CD4-positive, alpha-beta T cell (primary cell): ENCODE measurements at regions not wholly inside any gene's neighbourhood (a gene's known extent, or its start where the extent isn't known, plus 50 kb on each side); places are given as distances from the start of the nearest gene placed in this dataset.

Experiments used
- ATAC-seq: fragments of 200-7000 bp; cut with Tn5 transposase; one replicate; pipeline ENCODE4 v1.10.0; 2022; ENCODE audit warnings: mild to moderate bottlenecking; ENCODE audit not compliant: poor library complexity
- CTCF ChIA-PET: fragments of 350-600 bp; sonication (Branson Sonifier 250); formaldehyde crosslinking; loops from one replicate; lab custom pipeline; 2021; ENCODE audit warnings: antibody characterized with exemption, inconsistent platforms; lab: Charles Lee
- POLR2A ChIA-PET: fragments of 350-600 bp; sonication (Branson Sonifier 250); formaldehyde crosslinking; loops from one replicate; lab custom pipeline; 2021; ENCODE audit warnings: antibody characterized with exemption, inconsistent platforms; lab: Charles Lee
- DNase-seq, 14 experiments: peaks; one replicate each; pipeline ENCODE4 v3.0.0-alpha.2; 2013 to 2020; ENCODE audit warnings: mixed read lengths in 2 of 14
- H3K27ac ChIP-seq, 2 donors: one replicate each; pipeline versions ENCODE4 v1.5.1 to v1.7.0; 2013; ENCODE audit warnings: low read length in 2 of 2, low read depth in 1 of 2, mild to moderate bottlenecking in 1 of 2
- H3K27me3 ChIP-seq, 2 experiments: 1 replicate in 1 of 2; 2 replicates in 1 of 2; pipeline versions ENCODE4 v1.6.1 to v1.7.0; 2013; ENCODE audit warnings: low read length in 2 of 2, control low read depth in 1 of 2, mild to moderate bottlenecking in 1 of 2, moderate library complexity in 1 of 2; ENCODE audit not compliant: insufficient read depth in 2 of 2, control insufficient read depth in 1 of 2
- H3K36me3 ChIP-seq: one replicate; pipeline ENCODE4 v1.6.1; 2013; ENCODE audit warnings: low read length, control low read depth; ENCODE audit not compliant: insufficient read depth
- H3K4me1 ChIP-seq: one replicate; pipeline ENCODE4 v1.6.1; 2013; ENCODE audit warnings: low read length, control low read depth; ENCODE audit not compliant: insufficient read depth
- H3K4me3 ChIP-seq: one replicate; pipeline ENCODE4 v1.5.1; 2013; ENCODE audit warnings: mild to moderate bottlenecking, low read length, moderate library complexity
- H3K9me3 ChIP-seq, 2 experiments: 1 replicate in 1 of 2; 2 replicates in 1 of 2; pipeline versions ENCODE4 v1.6.1 to v1.7.0; 2013; ENCODE audit warnings: low read length in 2 of 2, mild to moderate bottlenecking in 2 of 2, control low read depth in 1 of 2, moderate library complexity in 1 of 2; ENCODE audit not compliant: control insufficient read depth in 1 of 2, insufficient read depth in 1 of 2
- H3K27ac Mint-ChIP-seq: one replicate; pipeline ENCODE4 v1.8.0; 2020; ENCODE audit warnings: mixed read lengths
- H3K27me3 Mint-ChIP-seq: one replicate; pipeline ENCODE4 v1.8.0; 2021; ENCODE audit warnings: mixed read lengths
- H3K36me3 Mint-ChIP-seq: one replicate; pipeline ENCODE4 v1.8.0; 2021; ENCODE audit warnings: low read depth, mixed read lengths
- H3K4me1 Mint-ChIP-seq: one replicate; pipeline ENCODE4 v1.8.0; 2021; ENCODE audit warnings: low read depth, mixed read lengths
- H3K4me3 Mint-ChIP-seq: one replicate; pipeline ENCODE4 v1.8.0; 2020; ENCODE audit warnings: mild to moderate bottlenecking, mixed read lengths
- H3K9me3 Mint-ChIP-seq: one replicate; pipeline ENCODE4 v1.8.0; 2020; ENCODE audit warnings: mixed read lengths
- CTCF ChIP-seq: fragments of 200-600 bp; IDR thresholded peaks from one replicate; pipeline ENCODE4 v1.8.0; 2022; ENCODE audit warnings: antibody characterized with exemption, mild to moderate bottlenecking
- intact Hi-C, 2 experiments: fragments of 100-400 bp; cut with DNase I in 1 of 2; cut with micrococcal nuclease in 1 of 2; formaldehyde crosslinking; loops; one replicate each; pipeline versions ENCODE4 v1.15.1 to v1.9.0; 2023 to 2025; cut with DNase I, micrococcal nuclease

DNA sequence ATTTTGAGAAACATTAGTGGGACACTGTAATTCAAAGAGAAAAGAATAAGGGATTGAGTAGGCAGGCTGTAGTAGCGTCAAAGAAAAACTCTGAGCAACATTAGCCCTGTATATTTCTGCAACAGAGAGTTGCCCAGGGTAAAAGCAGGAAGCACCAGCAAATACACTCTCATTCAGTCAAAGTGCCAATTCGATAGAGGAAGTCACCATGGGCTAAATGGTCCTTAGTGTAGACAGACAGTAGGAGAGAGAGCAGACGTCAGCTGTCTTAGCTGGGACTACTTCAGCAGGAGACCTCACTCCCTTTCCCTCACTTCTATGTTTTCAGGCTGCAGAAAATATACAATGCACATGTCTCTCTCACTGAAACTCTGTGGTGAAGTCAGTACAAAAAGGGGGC lies 2073.8 kb upstream of the TENM3 start:
- H3K36me3 ChIP-seq, result no peaks in the 10 kb centered on the region
- no peaks in the 10 kb centered on the region for H3K4me1 Mint-ChIP-seq
- H3K27ac Mint-ChIP-seq, result no peak overlapping the region
- H3K4me3 Mint-ChIP-seq, result no peak overlapping the region
- no peak for DNase-seq
- H3K9me3 Mint-ChIP-seq, result no peaks in the 10 kb centered on the region
- POLR2A ChIA-PET, result no interaction called here
- no peaks in the 10 kb centered on the region for H3K27me3 Mint-ChIP-seq
- CTCF ChIA-PET, result no interaction called here
- no peaks in the 10 kb centered on the region for H3K4me1 ChIP-seq
- no peak for TF ChIP-seq CTCF
- no peaks in the 10 kb centered on the region for H3K27me3 ChIP-seq
- intact Hi-C loops, result no loop called here
- H3K4me3 ChIP-seq, result no peak overlapping the region
- no peak overlapping the region for H3K27ac ChIP-seq
- H3K36me3 Mint-ChIP-seq, result no peaks in the 10 kb centered on the region
- ATAC-seq, result no peak
- peaks cover 0 to 4% of the 10 kb centered on the region in 2 experiments for H3K9me3 ChIP-seq

- Mint-ChIP-seq H3K27ac (no peak overlapping the region), H3K9me3 (no peaks in the 10 kb centered on the region), H3K4me1 (no peaks in the 10 kb centered on the region), H3K4me3 (no peak overlapping the region), H3K27me3 (no peaks in the 10 kb centered on the region), H3K36me3 (no peaks in the 10 kb centered on the region)
- intact Hi-C loops, result no loop called here
- DNase-seq (no peak), ATAC-seq (no peak)
- Histone ChIP-seq H3K27me3 (no peaks in the 10 kb centered on the region), H3K4me3 (no peak overlapping the region), H3K9me3 (peaks cover 0 to 4% of the 10 kb centered on the region in 2 experiments), H3K27ac (no peak overlapping the region), H3K4me1 (no peaks in the 10 kb centered on the region), H3K36me3 (no peaks in the 10 kb centered on the region)
- ChIA-PET POLR2A (no interaction called here), CTCF (no interaction called here)
- no peak for TF ChIP-seq CTCF
Measured at GRCh38 chr4:180169966-180170365, 2073.2 kb upstream of the TENM3 start.

- no peak overlapping the region for H3K4me3 Mint-ChIP-seq
Measured at GRCh38 chr4:180179146-180179545, 2064.1 kb upstream of the TENM3 start.

More at GRCh38 chr4:180179146-180179545, 2064.1 kb upstream of the TENM3 start:
- H3K9me3 Mint-ChIP-seq, result peaks cover 6% of the 10 kb centered on the region
- no peaks in the 10 kb centered on the region for H3K4me1 ChIP-seq
- TF ChIP-seq CTCF, result no peak
- no peak overlapping the region for H3K27ac ChIP-seq
- H3K4me3 ChIP-seq, result no peak overlapping the region
- H3K4me1 Mint-ChIP-seq, result no peaks in the 10 kb centered on the region
- H3K36me3 Mint-ChIP-seq, result no peaks in the 10 kb centered on the region
- H3K36me3 ChIP-seq, result no peaks in the 10 kb centered on the region
- no peak overlapping the region for H3K27ac Mint-ChIP-seq
- H3K9me3 ChIP-seq, result peaks cover 0 to 9% of the 10 kb centered on the region in 2 experiments
- no peaks in the 10 kb centered on the region for H3K27me3 ChIP-seq
- H3K27me3 Mint-ChIP-seq, result no peaks in the 10 kb centered on the region
- no peak for ATAC-seq
- DNase-seq, result no peak
- intact Hi-C loops, result no loop called here
- CTCF ChIA-PET, result no interaction called here
- POLR2A ChIA-PET, result no interaction called here
